PFSK-1 (cell line): ENCODE measurements at regions not wholly inside any gene's neighbourhood (a gene's known extent, or its start where the extent isn't known, plus 50 kb on each side); places are given as distances from the start of the nearest gene placed in this dataset.

Experiments used
- FOXP2 ChIP-seq: optimal IDR thresholded peaks from 2 replicates; pipeline ENCODE3; 2011; ENCODE audit warnings: borderline replicate concordance, control low read depth, inconsistent platforms; ENCODE audit not compliant: insufficient read depth; ENCODE audit errors: extremely low read length, extremely low read depth
- POLR2AphosphoS5 ChIP-seq: IDR thresholded peaks from 2 replicates; pipeline ENCODE4 v1.6.1; 2012; ENCODE audit warnings: low read depth, mild to moderate bottlenecking, control low read depth, low read length, moderate library complexity
- SIN3A ChIP-seq: IDR thresholded peaks from 2 replicates; pipeline ENCODE4 v1.6.1; 2012; ENCODE audit warnings: mild to moderate bottlenecking, low read length, moderate library complexity, borderline replicate concordance; ENCODE audit not compliant: insufficient read depth
- TAF1 ChIP-seq: IDR thresholded peaks from 2 replicates; pipeline ENCODE4 v1.6.1; 2012; ENCODE audit warnings: low read length, control low read depth, borderline replicate concordance; ENCODE audit not compliant: insufficient read depth
- TF ChIP-seq, protein P1 (sequence below), 2 experiments: IDR thresholded peaks; 2 replicates each; pipeline versions ENCODE4 v1.6.1 to v1.8.0; 2011 to 2012; ENCODE audit warnings: low read depth in 2 of 2, low read length in 2 of 2, control low read depth in 1 of 2, inconsistent platforms in 1 of 2, mild to moderate bottlenecking in 1 of 2, moderate library complexity in 1 of 2; ENCODE audit not compliant: insufficient read depth in 1 of 2

DNA sequence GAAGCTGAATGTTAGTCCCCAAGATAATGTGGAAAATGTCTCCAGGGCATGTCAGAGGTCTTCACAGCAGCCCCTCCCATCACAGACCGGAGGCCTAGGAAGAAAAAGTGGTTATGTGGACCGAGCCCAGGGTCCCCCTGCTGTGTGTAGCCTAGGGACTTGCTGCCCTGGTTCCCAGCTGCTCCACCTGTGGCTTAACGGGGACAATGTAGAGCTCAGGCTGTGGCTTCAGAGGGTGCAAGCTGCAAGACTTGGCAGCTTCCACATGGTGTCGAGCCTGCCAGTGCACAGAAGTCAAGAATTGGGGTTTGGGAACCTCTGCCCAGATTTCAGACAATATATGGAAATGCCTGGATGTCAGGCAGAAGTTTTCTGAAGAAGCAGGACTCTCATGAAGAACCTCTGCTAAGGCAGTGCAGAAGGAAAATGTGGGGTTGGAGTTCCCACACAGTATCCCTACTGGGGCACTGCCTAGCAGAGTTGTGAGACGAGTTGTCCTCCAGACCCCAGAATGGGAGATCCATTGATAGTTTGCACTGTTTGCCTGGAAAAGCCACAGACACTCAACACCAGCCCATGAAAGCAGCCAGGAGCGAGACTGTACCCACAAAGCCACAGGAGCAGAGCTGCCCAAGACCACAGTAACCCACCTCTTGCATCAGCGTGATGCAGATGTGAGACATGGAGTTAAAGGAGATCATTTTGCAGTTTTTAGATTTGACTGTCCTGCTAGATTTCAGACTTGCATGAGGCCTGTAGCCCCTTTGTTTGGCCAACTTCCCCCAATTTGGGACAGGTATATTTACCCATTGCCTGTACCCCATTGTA lies 204.9 kb downstream of the MRPL39 start:
- TF ChIP-seq POLR2AphosphoS5 = no peak

DNA sequence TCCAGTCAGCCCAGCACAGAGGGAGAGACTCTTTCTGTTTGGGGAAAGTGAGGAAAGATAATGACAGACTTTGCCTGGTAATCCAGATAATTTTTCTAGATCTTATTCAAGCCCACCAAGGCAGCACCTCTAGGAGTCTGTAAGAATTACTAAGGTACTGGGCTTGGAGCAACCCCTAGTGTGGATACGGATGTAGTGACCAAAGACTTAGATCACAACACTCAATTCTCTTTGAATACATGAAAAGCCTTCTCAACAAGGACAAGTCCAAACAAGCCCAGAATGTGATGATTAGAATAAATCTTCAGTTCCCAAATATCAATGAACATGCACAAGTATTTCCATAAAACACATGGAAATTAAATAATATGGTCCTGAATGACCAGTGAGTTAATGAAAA lies 206.9 kb downstream of the MRPL39 start:
- TF ChIP-seq POLR2AphosphoS5 = no peak
- no peak for TF ChIP-seq SIN3A
- TF ChIP-seq, protein P1, sequence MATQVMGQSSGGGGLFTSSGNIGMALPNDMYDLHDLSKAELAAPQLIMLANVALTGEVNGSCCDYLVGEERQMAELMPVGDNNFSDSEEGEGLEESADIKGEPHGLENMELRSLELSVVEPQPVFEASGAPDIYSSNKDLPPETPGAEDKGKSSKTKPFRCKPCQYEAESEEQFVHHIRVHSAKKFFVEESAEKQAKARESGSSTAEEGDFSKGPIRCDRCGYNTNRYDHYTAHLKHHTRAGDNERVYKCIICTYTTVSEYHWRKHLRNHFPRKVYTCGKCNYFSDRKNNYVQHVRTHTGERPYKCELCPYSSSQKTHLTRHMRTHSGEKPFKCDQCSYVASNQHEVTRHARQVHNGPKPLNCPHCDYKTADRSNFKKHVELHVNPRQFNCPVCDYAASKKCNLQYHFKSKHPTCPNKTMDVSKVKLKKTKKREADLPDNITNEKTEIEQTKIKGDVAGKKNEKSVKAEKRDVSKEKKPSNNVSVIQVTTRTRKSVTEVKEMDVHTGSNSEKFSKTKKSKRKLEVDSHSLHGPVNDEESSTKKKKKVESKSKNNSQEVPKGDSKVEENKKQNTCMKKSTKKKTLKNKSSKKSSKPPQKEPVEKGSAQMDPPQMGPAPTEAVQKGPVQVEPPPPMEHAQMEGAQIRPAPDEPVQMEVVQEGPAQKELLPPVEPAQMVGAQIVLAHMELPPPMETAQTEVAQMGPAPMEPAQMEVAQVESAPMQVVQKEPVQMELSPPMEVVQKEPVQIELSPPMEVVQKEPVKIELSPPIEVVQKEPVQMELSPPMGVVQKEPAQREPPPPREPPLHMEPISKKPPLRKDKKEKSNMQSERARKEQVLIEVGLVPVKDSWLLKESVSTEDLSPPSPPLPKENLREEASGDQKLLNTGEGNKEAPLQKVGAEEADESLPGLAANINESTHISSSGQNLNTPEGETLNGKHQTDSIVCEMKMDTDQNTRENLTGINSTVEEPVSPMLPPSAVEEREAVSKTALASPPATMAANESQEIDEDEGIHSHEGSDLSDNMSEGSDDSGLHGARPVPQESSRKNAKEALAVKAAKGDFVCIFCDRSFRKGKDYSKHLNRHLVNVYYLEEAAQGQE (IDR thresholded peaks at IDR 0.05; ENCODE audit: insufficient read depth in 1 of 2, low read depth in 2 of 2, low read length in 2 of 2) = no peak
- no peak for TF ChIP-seq FOXP2
- no peak for TF ChIP-seq TAF1

DNA sequence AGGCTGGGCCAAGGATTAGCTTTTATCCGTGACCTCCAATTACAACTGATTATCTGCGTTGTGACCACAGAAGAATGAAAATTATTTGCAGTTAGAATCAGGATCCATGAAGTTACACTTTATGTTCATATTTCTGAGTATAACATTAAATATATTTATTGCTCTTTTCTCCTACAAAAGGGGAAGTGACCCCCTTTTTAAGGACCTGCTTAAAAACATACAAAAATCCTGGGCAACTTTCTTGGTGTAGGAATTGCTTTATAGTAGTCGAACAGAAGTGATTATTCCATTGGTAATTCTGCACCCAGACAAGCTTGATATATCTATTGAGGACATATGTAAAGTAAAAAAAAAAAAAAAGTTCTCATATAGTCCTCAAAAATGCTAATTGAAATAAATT lies 208.7 kb downstream of the MRPL39 start:
- TF ChIP-seq POLR2AphosphoS5 = no peak
- no peak for TF ChIP-seq SIN3A
- TF ChIP-seq TAF1 = no peak
- no peak for TF ChIP-seq FOXP2

DNA sequence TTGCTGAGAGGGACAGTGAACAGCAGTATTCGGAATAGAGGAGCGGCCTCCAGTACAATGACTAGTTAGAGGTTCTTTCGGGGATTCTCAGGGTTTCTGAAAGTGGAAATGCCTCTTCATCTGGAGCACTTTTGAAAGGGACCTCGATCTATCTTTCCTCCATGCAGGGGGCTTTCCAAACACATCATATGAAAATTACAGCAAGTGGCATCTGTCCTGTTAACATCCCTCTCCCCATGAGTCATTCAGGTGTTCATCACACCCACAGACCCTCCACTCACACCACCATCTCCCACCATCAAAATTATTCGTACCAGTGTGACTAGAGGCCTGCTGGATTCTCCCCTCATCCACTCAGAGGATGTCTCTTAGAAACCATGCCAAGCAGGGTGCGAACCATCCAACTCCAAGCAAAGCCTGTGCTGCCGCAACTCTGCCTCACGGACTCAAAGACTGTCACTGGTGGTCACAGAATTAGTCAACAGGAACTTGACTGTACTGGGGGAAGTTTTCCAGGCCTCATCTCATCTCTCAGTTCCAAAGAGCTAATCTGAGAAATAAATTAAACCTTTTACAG lies 211.1 kb downstream of the MRPL39 start:
- no peak for TF ChIP-seq FOXP2
- TF ChIP-seq TAF1 = no peak
- no peak for TF ChIP-seq POLR2AphosphoS5
- no peak for TF ChIP-seq SIN3A
- TF ChIP-seq, protein P1 (IDR thresholded peaks at IDR 0.05; ENCODE audit: insufficient read depth in 1 of 2, low read depth in 2 of 2, low read length in 2 of 2) = no peak

DNA sequence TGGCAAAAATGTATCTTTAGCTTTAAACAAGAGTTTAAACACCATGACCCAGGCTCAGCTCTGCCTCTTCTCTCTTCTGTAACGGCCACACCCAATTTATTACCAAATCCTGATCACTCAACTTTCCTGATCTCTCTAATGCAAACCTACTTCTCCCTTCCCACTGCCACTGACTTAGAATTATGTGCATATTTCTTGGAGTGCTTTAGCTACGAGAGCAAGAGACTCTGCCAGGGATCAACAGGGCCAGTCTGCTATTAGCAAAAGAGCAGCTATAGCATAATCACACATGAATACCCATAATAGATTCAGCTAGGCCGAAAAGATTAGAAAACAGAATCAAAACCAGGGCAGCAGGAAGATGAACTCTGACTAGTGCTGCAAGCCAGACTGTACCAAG lies 215.5 kb downstream of the MRPL39 start:
- TF ChIP-seq TAF1 (no peak), SIN3A (no peak), FOXP2 (no peak), POLR2AphosphoS5 (no peak)
- TF ChIP-seq, protein P1 (IDR thresholded peaks at IDR 0.05; ENCODE audit: insufficient read depth in 1 of 2, low read depth in 2 of 2, low read length in 2 of 2) = no peak

DNA sequence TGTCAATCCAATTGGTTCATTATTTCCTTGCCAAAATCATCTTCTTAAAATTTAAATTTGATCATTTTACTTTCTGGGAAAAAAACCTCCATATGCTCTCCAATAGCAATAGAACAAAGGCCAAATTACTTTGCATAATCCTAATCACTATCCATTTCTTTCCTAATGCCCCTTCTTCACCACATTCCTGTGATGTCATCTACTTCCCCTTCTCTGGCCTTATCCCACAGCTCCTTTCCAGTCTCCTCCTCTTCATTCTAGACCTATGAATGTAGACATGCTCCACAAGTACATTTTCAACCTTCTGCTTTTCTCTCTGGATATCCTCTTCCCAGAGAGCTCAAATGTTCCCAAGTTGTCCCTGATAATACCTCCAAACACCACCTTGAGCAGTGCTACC lies 216.6 kb downstream of the MRPL39 start:
- TF ChIP-seq POLR2AphosphoS5 (no peak), SIN3A (no peak), TAF1 (no peak), FOXP2 (no peak)
- TF ChIP-seq, protein P1 (IDR thresholded peaks at IDR 0.05; ENCODE audit: insufficient read depth in 1 of 2, low read depth in 2 of 2, low read length in 2 of 2) = no peak
